Body of pancreas (tissue), 4 donors: ENCODE measurements at regions not wholly inside any gene's neighbourhood (a gene's known extent, or its start where the extent isn't known, plus 50 kb on each side); places are given as distances from the start of the nearest gene placed in this dataset.
"Not testable (repeated sequence)": the region's sequence is repeated elsewhere in the genome, so short reads cannot be mapped to it uniquely, and the experiment has no call there.

Experiments used
- POLR2A ChIP-seq, 3 donors: fragments of 450-650 bp; IDR thresholded peaks; one replicate each; pipeline ENCODE4 v1.6.1; 2016; ENCODE audit warnings: antibody characterized with exemption in 3 of 3, mild to moderate bottlenecking in 2 of 3
- TF ChIP-seq, protein P1 (sequence below), 7 experiments: fragments of 450-650 bp in 4 of 7; fragments of 200-600 bp in 3 of 7; sonication (generic) in 3 of 7; IDR thresholded peaks; one replicate each; pipeline ENCODE4 v1.5.1; 2016 to 2019; ENCODE audit warnings: antibody characterized with exemption in 7 of 7

GRCh38 chr2:163913532-163913944, 177.7 kb upstream of the FIGN start:
- not testable (repeated sequence) for TF ChIP-seq POLR2A (IDR thresholded peaks at IDR 0.05)
- TF ChIP-seq, protein P1, sequence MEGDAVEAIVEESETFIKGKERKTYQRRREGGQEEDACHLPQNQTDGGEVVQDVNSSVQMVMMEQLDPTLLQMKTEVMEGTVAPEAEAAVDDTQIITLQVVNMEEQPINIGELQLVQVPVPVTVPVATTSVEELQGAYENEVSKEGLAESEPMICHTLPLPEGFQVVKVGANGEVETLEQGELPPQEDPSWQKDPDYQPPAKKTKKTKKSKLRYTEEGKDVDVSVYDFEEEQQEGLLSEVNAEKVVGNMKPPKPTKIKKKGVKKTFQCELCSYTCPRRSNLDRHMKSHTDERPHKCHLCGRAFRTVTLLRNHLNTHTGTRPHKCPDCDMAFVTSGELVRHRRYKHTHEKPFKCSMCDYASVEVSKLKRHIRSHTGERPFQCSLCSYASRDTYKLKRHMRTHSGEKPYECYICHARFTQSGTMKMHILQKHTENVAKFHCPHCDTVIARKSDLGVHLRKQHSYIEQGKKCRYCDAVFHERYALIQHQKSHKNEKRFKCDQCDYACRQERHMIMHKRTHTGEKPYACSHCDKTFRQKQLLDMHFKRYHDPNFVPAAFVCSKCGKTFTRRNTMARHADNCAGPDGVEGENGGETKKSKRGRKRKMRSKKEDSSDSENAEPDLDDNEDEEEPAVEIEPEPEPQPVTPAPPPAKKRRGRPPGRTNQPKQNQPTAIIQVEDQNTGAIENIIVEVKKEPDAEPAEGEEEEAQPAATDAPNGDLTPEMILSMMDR (IDR thresholded peaks at IDR 0.05), result not testable (repeated sequence)
